ENCODE measurements at regions not wholly inside any gene's neighbourhood (a gene's known extent, or its start where the extent isn't known, plus 50 kb on each side); places are given as distances from the start of the nearest gene placed in this dataset.
"Not testable (repeated sequence)": the region's sequence is repeated elsewhere in the genome, so short reads cannot be mapped to it uniquely, and the experiment has no call there.

DNA sequence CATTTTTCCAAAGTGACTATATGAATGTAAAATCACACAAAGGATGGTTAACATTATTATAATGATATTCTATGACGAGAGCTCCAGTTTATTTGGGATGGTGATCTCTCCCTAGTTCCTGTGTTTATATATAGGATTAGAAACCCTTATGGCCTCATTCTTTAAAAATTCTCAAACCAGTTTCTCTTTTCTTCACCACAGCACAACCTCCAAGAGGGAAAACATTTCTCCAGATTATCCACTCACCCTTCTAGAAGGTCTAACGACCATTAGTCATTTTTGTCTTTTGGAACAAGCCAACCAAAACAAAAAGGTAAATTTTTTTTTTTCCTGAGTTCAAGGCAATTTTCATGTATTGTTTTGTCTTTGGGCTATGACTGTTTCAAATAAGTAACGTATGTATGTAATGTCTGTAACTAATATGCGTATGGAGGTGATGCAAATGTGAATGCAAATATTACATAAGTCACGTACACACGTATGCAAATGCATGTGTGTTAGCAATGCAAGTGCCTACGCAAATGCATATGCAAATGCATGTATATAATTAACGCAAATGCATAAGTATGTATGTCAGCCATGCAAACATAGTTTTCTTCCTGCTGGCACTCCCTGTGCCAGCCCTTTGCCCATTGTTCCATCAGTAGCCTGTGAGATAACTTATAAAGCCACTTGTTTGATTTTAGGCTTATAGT, 72.5 kb upstream of the MORC3 start:
- DNase-seq, result no peak

- DNase-seq, result no peak
These were observed 70.2 kb upstream of the MORC3 start for GRCh38 chr21:36249576-36250422.

GRCh38 chr21:36250423-36251075, 69.4 kb upstream of the MORC3 start:
- no peak for DNase-seq

- DNase-seq, result no peak
These were observed 65.7 kb upstream of the MORC3 start for GRCh38 chr21:36254106-36254941.

DNA sequence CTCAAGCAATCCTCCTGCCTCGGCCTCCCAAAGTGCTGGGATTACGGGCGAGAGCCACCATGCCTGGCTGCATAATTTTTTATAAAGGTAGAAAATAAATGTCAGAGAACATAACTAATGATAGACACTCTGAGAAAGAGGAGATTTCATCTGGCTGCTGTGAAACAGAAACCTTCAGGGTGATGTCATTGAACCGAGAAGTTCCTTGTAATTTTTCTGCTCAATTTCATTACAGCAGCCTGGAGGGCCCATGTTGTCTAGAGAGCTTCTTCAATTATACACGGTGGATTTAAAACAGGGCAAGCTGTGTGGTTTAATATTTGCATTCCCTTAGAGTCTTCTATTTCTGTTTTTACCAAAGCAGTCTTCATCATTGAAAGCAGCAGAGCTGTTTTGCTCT, 64.3 kb upstream of the MORC3 start:
- DNase-seq, result no peak

DNA sequence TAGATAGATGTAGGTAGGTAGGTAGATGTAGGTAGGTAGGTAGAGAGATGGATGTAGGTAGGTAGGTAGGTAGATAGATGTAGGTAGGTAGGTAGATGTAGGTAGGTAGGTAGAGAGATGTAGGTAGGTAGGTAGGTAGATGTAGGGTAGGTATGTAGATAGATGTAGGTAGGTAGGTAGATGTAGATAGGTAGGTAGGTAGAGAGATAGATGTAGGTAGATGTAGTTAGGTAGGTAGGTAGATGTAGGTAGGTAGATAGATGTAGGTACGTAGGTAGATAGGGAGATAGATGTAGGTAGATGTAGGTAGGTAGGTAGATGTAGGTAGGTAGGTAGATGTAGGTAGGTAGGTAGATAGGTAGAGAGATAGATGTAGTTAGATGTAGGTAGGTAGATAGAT, 62.3 kb upstream of the MORC3 start:
- no peak for DNase-seq

DNA sequence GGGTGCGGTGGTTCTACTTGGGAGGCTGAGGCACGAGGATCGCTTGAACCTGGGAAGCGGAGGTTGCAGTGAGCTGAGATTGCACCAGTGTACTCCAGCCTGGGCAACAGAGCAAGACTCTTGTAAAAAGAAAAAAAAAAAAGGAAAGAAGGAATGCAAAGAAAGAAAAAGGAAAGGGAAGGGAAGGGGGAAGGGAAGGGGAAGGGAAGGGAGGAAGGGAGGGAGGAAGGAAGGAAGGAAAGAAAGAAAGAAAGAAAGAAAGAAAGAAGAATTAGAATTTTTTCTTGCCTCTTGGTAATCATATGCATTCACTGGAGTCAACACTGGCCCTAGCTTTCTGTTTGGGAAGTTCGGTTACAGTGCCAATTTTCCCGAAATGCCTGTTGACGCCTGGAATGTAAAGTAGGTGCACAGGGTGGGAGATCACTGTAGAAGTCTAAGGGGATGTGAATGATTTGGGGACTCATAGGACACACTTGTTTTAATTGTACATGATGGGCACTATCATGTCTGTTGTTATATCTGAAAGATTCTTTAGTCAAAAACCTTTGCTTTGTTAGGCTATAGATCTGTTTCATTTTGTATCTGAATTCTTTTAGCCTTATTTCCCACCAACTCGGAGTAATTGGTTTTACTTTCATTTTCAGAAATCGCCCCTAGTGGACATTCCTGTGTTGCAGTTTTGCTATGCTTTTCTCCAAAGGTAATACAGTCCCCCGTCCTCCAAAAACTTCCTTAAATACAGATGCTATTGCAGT, 59.8 kb upstream of the MORC3 start:
- peak; percentile 9 to 30 for DNase-seq

- no peak for DNase-seq
These were observed 59.2 kb upstream of the MORC3 start for GRCh38 chr21:36260802-36261201.

- DNase-seq, result no peak
These were observed 58.5 kb upstream of the MORC3 start for GRCh38 chr21:36261459-36261858.

DNA sequence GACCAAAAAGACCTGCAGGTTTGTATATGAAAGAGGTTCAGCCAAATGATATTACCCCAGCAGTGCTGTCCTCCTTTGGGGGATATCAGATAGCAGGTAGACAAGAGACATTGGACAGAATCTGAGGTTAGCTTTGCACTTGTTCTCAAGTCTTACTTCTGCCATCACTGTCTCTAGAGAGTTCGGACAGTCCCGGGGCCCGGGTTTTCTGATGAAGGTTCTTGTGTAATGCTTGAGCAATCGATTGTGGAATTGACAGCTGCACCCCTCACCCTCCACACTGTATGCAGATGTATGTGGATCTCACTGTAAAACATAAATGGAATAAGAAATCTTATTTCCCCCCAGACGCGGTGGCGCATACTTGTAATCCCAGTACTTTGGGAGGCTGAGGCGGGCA, 56.2 kb upstream of the MORC3 start:
- no peak for DNase-seq

GRCh38 chr21:36265431-36265830, 54.6 kb upstream of the MORC3 start:
- no peak for DNase-seq

DNA sequence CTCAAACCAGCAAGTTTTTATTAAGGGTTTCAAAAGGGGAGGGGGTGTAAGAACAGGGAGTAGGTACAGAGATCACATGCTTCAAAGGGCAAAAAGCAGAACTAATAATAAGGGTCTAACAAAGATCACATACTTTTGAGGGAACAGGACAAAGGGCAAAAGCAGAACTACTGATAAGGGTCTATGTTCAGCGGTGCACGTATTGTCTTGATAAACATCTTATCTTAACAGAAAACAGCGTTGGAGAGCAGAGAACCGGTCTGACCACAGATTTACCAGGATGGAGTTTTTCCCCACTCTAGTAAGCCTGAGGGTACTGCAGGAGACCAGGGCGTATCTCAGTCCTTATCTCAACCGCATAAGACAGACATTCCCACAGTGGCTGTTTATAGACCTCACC, 52.2 kb upstream of the MORC3 start:
- DNase-seq, result not testable (repeated sequence)

DNA sequence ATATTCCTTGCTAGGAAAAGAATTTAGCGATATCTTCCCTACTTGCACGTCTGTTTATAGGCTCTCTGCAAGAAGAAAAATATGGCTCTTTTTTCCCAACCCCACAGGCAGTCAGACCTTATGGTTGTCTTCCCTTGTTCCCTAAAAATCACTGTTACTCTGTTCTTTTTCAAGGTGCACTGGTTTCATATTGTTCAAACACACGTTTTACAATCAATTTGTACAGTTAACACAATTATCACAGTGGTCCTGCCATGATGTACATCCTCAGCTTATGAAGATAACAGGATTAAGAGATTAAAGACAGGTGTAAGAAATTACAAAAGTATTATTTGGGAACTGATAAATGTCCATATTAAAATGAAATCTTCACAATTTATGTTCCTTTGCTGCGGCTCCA, 51.7 kb upstream of the MORC3 start:
- DNase-seq, result not testable (repeated sequence)
